Panc1 (cell line): ENCODE measurements at regions not wholly inside any gene's neighbourhood (a gene's known extent, or its start where the extent isn't known, plus 50 kb on each side); places are given as distances from the start of the nearest gene placed in this dataset.

Experiments
- ATAC-seq: fragments of 200-7000 bp; cut with Tn5 transposase; 2 replicates; pipeline ENCODE4 v1.9.1; 2020; ENCODE audit warnings: mild to moderate bottlenecking, moderate library complexity
- BruUV-seq: library from RNA; stranded (reverse); fragments of 400-500 nt; replicated peaks from 2 replicates; lab custom pipeline; 2021; lab: Mats Ljungman, UMichigan
- CTCF ChIA-PET: fragments of 300-600 bp; sonication (Branson Sonifier 250); formaldehyde crosslinking; loops from one replicate; lab custom pipeline; 2022; ENCODE audit warnings: antibody characterized with exemption; lab: Charles Lee
- POLR2A ChIA-PET: fragments of 300-600 bp; sonication (Branson Sonifier 250); formaldehyde crosslinking; loops from one replicate; lab custom pipeline; 2022; ENCODE audit warnings: antibody characterized with exemption; lab: Charles Lee
- DNase-seq: peaks from one replicate; pipeline ENCODE4 v3.0.0-alpha.2; 2010; ENCODE audit warnings: low read depth, low spot score
- H3K27ac ChIP-seq: 2 replicates; pipeline ENCODE4 v1.5.1; 2011; ENCODE audit warnings: mild to moderate bottlenecking, low read length, inconsistent platforms
- H3K27me3 ChIP-seq: fragments of 200-500 bp; sonication (Bioruptor generic); 2 replicates; pipeline ENCODE4 v1.6.0; 2014; ENCODE audit warnings: low read length, inconsistent platforms; ENCODE audit not compliant: control insufficient read depth, insufficient read depth
- H3K36me3 ChIP-seq: fragments of 200-500 bp; sonication (Bioruptor generic); 2 replicates; pipeline ENCODE4 v1.5.1; 2014; ENCODE audit warnings: inconsistent platforms, mild to moderate bottlenecking, low read length, moderate library complexity; ENCODE audit not compliant: control insufficient read depth, insufficient read depth
- H3K4me1 ChIP-seq: 2 replicates; pipeline ENCODE4 v1.5.1; 2011; ENCODE audit warnings: inconsistent platforms, mild to moderate bottlenecking, low read length, moderate library complexity; ENCODE audit not compliant: control insufficient read depth, insufficient read depth
- H3K4me3 ChIP-seq, 2 experiments: 2 replicates each; pipeline ENCODE4 v1.5.1; 2011 to 2012; ENCODE audit warnings: low read depth in 2 of 2, low read length in 2 of 2, mild to moderate bottlenecking in 2 of 2, inconsistent platforms in 1 of 2, moderate library complexity in 1 of 2
- H3K9me3 ChIP-seq: fragments of 200-500 bp; sonication (Bioruptor generic); 2 replicates; pipeline ENCODE4 v1.5.1; 2014; ENCODE audit warnings: low read depth, mild to moderate bottlenecking, inconsistent platforms, low read length, moderate library complexity; ENCODE audit not compliant: control insufficient read depth, insufficient read depth
- POLR2AphosphoS5 ChIP-seq: IDR thresholded peaks from 2 replicates; pipeline ENCODE4 v1.6.1; 2012; ENCODE audit warnings: mild to moderate bottlenecking, low read depth, low read length, moderate library complexity
- SIN3A ChIP-seq: IDR thresholded peaks from 2 replicates; pipeline ENCODE4 v1.6.1; 2012; ENCODE audit warnings: low read depth, mild to moderate bottlenecking, low read length, moderate library complexity, borderline replicate concordance; ENCODE audit not compliant: insufficient read depth
- TCF7L2 ChIP-seq: IDR thresholded peaks from 2 replicates; pipeline ENCODE4 v1.6.1; 2011; ENCODE audit warnings: mild to moderate bottlenecking, low read depth, low read length, inconsistent platforms
- in situ Hi-C: cut with HindIII; loops from 2 replicates; pipeline ENCODE4 v1.10.0; 2016; ENCODE audit warnings: low sequenced_read_pairs, low pct_unique_long_range_greater_than_20kb
- intact Hi-C: fragments of 100-400 bp; cut with micrococcal nuclease; formaldehyde crosslinking; loops from one replicate; pipeline ENCODE4 v1.10.0; 2022; ENCODE audit not compliant: unreplicated experiment
- TF ChIP-seq, protein P1 (sequence below), 2 experiments: IDR thresholded peaks; 2 replicates each; pipeline ENCODE4 v1.6.1; 2011 to 2012; ENCODE audit warnings: low read depth in 2 of 2, control low read depth in 1 of 2, low read length in 1 of 2, mild to moderate bottlenecking in 1 of 2, moderate library complexity in 1 of 2; ENCODE audit not compliant: insufficient read depth in 1 of 2
- TF ChIP-seq, protein P2 (sequence below): fragments of 450-650 bp; IDR thresholded peaks from 2 replicates; pipeline ENCODE4 v1.5.1; 2017; ENCODE audit warnings: mild to moderate bottlenecking

- POLR2A ChIA-PET = no interaction called here
Observed at GRCh38 chr10:118128675-118129074, 81.9 kb upstream of the RAB11FIP2 start.

GRCh38 chr10:118118716-118119115, 72.0 kb upstream of the RAB11FIP2 start:
- intact Hi-C loops = no loop called here
- no TSS peak for BruUV-seq
- ATAC-seq (no peak), DNase-seq (no peak)
- in situ Hi-C loops = no loop called here
- TF ChIP-seq, protein P1, sequence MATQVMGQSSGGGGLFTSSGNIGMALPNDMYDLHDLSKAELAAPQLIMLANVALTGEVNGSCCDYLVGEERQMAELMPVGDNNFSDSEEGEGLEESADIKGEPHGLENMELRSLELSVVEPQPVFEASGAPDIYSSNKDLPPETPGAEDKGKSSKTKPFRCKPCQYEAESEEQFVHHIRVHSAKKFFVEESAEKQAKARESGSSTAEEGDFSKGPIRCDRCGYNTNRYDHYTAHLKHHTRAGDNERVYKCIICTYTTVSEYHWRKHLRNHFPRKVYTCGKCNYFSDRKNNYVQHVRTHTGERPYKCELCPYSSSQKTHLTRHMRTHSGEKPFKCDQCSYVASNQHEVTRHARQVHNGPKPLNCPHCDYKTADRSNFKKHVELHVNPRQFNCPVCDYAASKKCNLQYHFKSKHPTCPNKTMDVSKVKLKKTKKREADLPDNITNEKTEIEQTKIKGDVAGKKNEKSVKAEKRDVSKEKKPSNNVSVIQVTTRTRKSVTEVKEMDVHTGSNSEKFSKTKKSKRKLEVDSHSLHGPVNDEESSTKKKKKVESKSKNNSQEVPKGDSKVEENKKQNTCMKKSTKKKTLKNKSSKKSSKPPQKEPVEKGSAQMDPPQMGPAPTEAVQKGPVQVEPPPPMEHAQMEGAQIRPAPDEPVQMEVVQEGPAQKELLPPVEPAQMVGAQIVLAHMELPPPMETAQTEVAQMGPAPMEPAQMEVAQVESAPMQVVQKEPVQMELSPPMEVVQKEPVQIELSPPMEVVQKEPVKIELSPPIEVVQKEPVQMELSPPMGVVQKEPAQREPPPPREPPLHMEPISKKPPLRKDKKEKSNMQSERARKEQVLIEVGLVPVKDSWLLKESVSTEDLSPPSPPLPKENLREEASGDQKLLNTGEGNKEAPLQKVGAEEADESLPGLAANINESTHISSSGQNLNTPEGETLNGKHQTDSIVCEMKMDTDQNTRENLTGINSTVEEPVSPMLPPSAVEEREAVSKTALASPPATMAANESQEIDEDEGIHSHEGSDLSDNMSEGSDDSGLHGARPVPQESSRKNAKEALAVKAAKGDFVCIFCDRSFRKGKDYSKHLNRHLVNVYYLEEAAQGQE (IDR thresholded peaks at IDR 0.05; ENCODE audit: insufficient read depth in 1 of 2, low read depth in 2 of 2, low read length in 1 of 2) = no peak
- no peak for TF ChIP-seq SIN3A
- no peak for TF ChIP-seq POLR2AphosphoS5
- Histone ChIP-seq H3K27me3 (no peaks in the 10 kb centered on the region; the same call in 1 of the 2 replicates), H3K27ac (no peak overlapping the region), H3K4me3 (no peak overlapping the region), H3K4me1 (no peaks in the 10 kb centered on the region), H3K9me3 (no peaks in the 10 kb centered on the region), H3K36me3 (no peaks in the 10 kb centered on the region)
- ChIA-PET POLR2A (no interaction called here), CTCF (no interaction called here)

More at GRCh38 chr10:118128675-118129074, 81.9 kb upstream of the RAB11FIP2 start:
- in situ Hi-C loops = no loop called here
- Histone ChIP-seq H3K4me1 (no peaks in the 10 kb centered on the region), H3K4me3 (no peak overlapping the region), H3K9me3 (no peaks in the 10 kb centered on the region), H3K36me3 (no peaks in the 10 kb centered on the region), H3K27ac (no peak overlapping the region), H3K27me3 (no peaks in the 10 kb centered on the region)
- intact Hi-C loops = no loop called here
- DNase-seq (no peak), ATAC-seq (no peak)
- no TSS peak for BruUV-seq
- TF ChIP-seq TCF7L2 (no peak), SIN3A (no peak), POLR2AphosphoS5 (no peak)
- TF ChIP-seq, protein P2, sequence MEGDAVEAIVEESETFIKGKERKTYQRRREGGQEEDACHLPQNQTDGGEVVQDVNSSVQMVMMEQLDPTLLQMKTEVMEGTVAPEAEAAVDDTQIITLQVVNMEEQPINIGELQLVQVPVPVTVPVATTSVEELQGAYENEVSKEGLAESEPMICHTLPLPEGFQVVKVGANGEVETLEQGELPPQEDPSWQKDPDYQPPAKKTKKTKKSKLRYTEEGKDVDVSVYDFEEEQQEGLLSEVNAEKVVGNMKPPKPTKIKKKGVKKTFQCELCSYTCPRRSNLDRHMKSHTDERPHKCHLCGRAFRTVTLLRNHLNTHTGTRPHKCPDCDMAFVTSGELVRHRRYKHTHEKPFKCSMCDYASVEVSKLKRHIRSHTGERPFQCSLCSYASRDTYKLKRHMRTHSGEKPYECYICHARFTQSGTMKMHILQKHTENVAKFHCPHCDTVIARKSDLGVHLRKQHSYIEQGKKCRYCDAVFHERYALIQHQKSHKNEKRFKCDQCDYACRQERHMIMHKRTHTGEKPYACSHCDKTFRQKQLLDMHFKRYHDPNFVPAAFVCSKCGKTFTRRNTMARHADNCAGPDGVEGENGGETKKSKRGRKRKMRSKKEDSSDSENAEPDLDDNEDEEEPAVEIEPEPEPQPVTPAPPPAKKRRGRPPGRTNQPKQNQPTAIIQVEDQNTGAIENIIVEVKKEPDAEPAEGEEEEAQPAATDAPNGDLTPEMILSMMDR = no peak
- TF ChIP-seq, protein P1 (IDR thresholded peaks at IDR 0.05; ENCODE audit: insufficient read depth in 1 of 2, low read depth in 2 of 2, low read length in 1 of 2) = no peak
- CTCF ChIA-PET = no interaction called here
